HG03159 (cell line): ENCODE measurements at regions not wholly inside any gene's neighbourhood (a gene's known extent, or its start where the extent isn't known, plus 50 kb on each side); places are given as distances from the start of the nearest gene placed in this dataset.

Experiments
- ATAC-seq: cut with Tn5 transposase; IDR thresholded peaks from one replicate; pipeline ENCODE4 v1.9.1; 2021; ENCODE audit warnings: mild to moderate bottlenecking, moderate library complexity; ENCODE audit not compliant: unreplicated experiment

DNA sequence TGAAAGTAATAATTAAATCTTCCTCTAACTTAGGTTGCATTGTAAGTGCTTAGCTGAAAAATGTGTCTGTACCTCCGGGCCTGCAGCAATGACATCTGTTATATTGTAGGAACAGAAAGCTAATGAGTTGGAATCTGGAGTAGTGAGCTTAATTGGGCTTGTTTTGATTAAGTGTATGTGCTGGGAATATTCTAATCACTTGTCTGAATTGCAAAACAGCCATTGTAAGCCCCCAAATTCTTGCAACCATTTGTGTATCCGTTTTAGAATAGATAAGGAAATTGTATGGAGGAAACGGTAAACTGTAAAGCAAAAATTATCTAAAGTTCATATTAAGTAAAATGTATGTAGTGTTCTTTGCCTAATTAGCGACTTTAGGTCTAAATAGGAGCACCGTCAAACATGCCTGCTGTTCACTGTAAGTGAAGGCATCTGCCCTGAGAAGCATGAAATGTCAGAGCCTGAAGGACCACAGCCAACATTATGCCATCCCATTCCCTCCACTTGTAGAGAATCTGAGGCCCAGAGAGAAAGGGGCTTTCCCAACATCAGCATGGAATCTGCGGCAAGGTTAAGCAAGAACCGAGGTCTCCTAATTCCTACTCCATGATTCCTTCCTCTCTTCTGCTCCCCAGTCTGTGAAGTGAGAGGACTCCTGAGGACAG, 466.4 kb downstream of the TDRD15 start:
- ATAC-seq = no peak

DNA sequence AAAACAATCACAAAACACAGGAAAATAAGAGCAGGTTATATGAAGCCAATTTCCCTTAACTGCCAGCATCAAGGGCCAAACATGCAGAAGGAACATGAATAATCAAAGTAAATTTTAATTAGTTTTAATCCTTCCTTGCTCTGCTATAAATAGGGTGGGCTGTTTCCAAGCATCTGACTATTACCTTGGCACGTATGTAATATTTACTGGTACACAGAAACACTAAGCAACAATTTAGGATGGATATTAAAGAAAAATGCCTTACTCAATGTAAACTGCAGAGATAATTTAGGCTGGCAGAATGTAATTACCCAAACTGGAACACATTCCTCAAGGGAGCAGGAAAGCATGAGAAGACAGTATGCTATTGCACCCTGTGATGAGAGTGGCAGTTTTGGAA, 468.2 kb downstream of the TDRD15 start:
- ATAC-seq = no peak

DNA sequence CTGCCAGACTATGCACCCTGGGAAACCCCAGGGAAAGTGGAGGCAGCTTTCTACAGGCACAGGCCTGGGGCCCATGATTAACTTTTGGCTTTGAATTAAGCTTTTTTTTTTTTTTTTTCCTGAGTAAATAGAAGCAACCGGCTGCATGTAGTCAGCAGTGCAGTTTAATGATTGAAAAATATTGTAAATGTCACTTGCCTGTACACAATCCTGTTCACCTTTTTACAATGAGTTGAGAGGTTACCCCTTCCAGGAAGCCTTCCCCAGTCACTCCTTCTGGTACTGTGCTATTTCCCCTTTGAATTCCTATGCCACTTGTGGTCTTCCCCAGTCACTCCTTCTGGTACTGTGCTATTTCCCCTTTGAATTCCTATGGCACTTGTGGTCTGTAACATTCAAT, 475.6 kb downstream of the TDRD15 start:
- no peak for ATAC-seq

DNA sequence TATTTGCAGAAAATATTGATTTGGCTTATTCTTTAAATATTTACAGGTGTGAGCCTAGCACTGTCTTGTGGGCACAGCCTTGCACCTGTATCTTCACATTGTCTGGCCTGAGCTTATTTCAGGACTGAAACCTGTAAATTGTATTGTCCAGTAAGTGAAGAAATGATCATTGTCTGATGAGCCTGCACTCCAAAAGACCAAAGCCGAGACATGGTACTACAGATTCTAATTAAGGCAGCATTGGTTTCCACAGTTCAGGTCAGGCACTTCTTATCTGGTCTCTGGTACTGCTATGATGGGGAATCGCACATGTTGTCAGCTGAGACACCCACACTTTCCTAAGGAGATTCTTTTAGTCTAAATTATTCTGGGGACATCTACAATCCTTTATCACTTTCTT, 479.0 kb downstream of the TDRD15 start:
- ATAC-seq = no peak

DNA sequence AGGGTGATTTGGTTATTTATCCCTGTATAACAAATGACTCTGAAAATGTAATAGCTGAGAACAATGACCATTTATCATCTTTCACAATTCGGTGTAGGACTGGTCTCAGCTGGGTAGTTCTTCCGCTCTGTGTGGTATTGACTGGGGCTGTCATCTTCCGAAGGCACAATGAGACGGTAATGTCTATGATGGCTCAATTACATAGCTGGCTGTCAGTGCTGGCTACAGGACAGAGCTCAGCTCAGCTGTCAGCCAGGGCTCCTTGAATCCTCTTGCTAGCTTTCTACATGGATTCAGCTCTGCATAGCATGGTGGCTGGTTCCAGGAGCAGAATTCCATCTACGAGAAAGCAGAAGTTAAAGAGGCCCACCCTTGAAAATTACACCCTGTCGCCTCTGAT, 483.8 kb downstream of the TDRD15 start:
- no peak for ATAC-seq

DNA sequence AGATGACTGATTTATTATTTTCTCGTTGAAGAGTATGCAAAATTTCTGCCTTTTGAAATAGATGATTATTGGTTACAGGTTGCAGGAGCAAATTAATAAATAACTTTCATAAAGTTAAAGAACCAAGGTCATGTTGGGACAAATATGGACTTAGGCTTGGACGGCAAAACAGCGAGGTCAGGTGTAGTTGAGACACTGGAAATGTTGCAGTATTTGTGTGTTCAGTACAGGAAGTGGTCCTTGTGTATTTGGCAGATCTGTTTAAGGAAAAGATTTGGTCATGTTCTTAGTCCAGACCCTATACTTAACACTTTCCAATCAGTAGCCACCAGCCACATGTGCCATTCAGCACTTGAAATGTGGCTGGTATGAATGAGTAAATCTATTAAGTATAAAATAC, 486.5 kb downstream of the TDRD15 start:
- ATAC-seq = no peak

DNA sequence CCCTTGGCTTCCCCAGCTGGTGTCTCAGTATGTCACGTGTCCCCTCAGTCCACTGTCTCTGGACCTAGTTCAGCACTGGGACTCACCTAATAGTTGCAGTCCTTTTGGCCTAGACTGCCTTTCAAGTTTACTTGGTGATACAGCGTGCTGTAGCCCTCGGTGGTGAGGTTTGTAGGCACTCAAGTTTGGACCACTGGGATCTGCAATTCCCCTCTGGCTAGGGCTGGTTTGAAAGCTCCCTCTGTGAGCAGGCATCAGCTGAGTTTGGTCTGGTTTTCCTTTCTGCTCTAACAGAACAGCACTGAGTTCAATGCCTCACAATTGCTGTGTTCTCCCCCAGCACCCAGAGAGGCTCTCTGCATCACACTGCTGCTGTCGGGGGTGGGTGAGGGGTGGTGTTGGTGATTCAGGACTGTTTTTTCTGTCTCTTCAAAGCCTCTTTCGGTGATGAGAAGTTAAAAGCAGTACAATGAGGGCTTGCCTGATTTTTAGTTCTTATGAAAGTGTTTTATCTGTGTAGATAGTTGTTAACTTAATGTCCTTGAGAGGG, 494.2 kb downstream of the TDRD15 start:
- no peak for ATAC-seq

DNA sequence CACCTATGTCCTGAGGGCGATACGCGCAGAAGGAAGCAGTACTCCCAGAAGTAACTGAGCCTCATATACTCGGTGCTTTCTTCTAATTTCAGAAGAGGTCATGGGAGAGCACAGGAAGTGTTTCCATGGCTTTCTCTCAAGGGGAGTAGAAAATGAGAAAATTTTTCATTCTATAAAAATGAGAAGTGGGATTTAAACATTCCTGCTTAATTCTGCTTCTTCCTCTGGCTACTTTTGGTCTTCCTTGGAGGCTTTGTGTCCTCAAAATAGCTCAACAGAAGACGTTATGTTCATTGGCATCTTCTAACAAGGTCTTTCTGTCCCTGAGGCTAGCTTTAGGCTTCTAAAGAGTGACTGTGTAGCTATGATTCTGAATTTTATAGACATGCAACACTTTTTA, 497.0 kb downstream of the TDRD15 start:
- ATAC-seq = no peak

DNA sequence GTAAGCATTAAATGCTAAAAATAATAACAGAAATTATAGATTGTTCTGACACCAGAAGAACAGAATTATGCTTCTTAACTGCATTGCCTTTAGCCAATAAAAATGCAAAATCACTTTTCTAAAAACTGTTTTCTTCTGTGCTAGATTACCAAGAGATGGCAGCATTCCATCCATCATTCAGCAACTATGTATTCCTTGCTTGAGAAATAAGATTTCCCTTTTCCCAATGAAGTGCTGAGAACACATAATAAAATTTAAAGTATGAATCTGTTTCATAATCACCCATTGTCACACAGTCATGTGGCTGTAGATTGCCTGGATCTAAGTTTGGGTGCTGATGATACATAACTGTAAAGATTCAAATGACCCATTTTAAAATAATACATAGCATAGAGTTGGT, 504.2 kb downstream of the TDRD15 start:
- ATAC-seq = no peak

DNA sequence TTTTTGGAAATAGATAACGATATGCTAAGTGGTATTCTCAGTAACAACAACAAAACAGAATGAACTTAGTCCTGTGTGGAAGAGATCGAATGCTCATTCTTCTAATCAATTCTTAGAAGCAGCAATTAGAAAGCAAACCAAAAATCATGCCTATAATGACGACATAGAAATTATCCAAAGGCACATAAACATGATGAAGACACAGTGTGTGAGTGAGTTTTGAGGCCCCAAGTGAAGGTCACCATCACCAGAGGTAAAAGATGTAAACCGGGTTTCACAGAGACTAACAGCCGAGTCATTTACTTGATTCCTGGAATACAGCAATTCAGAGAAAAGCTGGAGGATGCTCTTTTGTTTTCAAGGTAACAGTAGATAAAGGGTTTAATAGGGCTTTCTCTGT, 509.2 kb downstream of the TDRD15 start:
- no peak for ATAC-seq

DNA sequence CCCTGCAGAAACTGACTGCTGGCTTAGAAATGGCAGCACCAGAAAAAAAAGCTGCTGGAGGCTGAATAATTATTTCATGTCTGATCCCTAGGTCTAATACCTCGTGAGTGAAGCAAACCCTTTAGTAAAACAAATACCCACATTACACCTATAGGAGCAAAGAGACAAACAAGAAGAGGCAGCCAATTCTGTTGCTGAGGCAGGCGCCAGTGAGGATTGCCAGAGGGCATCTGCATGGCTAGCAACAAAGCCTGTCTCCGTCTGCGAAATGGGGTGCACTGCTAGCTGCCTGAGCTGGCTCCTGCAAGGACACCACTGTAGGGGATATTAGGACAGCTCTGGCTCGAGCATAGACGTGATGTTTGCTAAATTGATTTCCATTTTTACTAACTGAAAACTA, 509.7 kb downstream of the TDRD15 start:
- ATAC-seq = no peak

DNA sequence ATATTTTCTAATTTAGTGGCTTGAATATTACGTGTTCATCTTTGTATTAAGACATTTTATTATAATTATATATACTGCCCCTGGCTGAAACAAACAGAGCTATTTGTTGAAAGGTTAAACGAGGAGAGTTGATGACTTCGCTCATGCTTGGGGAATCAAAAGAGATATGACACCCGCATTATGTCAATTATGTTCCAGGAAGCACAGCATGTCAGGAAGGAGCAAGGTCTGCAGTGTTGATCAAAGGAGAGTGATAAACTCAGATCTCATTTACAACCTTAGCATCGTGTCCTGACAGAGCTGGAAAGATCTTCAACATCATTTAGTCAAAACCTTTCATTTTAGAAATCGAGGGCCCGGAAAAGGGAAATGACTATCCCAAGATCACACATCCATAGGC, 510.1 kb downstream of the TDRD15 start:
- ATAC-seq = no peak

DNA sequence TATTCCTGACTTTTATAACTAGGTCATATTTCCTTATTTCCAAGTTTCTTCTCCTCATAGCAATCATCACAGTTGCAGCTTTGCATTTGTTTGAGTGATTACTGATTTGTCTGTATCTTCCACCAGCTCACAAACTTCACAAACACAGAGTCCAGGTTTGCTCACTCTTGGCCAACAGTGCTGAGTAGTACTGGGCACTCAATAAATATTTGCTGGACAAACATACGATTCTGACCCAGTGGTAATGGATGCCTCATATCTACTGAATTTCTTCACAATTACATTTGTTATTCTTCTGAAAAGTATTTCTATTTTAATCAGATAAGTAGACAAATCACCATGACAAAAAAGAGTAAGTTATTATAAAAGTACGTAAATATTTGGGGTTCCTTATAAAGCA, 516.3 kb downstream of the TDRD15 start:
- ATAC-seq = no peak

DNA sequence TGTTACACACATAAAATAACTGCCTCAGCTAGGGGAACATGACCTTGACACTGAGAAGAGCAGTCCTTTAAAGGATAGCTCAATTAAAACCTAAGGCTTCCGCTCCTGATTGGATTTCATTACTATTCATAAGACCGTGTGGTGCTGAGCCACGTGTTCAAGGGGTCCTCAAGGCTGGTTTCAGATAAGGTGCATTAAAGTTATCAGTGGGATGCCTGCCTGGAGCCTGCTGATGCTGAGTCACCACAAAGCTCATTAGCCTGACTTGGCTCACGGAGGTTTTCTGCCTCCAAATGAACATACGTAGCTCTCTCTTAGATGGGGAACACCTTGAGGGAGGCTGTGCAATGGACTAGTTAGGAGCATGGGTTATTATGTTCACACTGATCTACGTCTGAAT, 518.9 kb downstream of the TDRD15 start:
- ATAC-seq = no peak

DNA sequence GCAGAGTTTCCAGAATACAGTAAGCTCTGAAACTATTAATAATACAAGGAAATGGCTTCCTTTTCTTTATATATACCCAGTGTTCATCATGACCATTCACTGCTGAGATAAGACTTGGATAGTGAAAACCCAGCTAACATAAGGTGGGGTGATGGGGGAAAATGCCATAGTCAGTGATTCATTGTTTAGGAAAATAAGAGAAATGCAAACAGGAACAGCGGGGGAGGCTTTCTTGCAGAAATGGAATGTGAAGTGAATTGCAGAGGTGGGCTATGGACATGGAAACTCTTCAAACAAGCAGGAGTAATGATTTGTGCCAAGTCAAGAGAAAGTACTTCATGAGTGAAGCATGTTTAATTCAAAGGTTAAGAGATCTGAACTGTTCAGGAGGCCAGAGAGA, 519.4 kb downstream of the TDRD15 start:
- ATAC-seq = no peak

DNA sequence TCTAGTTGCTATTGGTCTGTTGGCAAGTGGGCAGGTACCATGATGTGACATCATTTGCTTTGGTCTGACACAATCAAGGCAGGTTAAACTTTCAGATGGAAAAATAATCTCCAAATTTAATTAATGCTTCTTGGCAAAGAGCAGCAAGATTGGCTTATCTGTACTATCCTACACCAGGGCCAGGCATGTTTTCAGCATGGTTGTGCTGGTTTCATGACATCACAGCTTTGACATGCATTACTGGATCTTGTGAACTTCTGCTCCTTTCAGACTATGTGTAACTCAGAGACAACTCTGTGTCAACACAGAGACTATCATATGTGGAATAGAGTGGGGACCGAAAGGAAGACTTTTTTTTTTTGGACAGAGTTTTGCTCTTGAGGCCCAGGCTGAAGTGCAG, 520.5 kb downstream of the TDRD15 start:
- no peak for ATAC-seq

DNA sequence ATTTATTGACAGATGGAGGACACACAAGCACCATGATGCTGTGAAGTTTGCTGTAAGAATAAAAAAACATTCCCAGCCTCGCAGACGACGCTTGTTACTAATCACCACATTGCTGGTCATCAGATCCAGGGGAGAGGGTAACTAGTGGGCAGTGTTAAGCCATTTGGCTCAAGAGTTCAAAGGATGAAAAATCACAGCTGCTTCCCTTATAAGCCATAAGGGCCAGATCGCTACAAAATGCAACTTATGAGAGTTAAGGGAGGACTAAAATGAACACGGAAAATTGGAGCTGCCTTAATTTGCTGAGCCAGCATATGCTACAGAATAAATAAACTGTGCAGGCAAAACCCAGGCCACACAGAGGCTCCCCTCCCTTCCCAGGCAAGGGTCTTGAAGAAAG, 522.6 kb downstream of the TDRD15 start:
- ATAC-seq = no peak

DNA sequence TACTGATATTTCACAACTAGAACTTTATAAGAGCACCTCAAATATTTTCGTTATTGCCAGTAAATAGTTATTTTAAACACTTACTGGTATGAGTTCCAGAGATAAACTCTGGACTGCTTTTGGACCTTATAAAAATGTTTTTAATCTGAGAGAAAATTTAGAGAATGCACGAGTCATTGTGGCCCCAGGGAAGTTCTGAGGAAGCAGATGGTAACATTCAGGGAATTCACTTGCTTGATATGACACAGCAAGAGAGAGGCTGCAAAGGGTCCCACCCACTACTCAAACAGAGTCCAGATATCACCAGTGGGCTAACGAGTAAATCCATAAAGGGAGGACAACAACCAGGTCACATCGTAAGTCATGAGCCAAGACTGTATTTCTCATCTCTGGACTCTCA, 526.8 kb downstream of the TDRD15 start:
- ATAC-seq = no peak

DNA sequence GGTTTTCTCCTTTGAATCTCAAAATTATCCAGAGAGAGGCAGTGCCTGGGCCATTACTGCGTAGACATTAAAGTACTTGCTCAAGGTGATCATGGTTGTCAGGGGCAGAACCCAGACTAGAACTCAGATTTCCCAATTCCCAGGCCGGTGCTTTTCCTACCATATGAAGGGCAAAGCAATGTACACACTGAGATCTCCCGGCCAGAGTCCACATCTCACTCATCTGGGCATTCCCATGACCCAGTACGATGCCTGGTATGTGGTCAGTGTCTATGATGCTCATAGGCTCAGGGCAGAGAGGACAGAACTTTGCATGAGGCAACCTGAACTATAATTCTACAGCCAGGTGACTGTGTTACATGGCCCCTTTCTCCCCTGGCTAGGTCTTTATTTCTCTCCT, 531.4 kb downstream of the TDRD15 start:
- no peak for ATAC-seq

DNA sequence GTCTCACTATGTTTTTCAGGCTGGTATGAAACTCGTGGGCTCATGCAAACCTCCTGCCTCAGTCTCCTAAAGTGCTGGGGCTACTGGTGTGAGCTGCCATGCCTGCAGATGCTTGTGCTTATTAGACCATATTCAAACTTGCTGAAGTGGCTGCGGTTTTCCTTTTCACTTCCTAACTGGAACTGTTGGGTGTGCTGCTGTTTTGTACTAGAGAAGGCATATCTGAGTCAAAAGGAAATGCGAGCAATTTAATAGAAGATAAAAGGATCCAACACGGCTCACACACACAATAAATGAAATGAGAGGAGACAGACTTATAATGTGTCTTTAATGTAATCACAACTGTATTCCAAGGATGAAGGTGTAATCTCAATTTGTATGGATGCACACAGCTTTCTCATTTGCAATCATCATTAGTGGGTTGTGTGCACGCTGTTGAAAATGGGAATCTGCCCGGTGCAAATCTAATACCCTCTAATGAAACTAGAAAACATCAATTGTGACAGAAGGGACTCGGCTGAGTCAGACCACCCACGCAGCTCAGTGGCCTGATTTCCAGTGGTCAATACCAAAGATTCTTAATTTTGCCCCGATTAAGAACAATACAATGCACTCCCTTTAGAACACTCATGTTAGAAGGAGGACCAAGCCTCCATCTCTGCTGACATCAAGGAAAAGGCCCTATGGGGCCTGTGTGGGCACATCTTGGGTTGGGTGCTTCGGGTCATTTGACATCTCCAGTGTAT, 532.7 kb downstream of the TDRD15 start:
- no peak for ATAC-seq

DNA sequence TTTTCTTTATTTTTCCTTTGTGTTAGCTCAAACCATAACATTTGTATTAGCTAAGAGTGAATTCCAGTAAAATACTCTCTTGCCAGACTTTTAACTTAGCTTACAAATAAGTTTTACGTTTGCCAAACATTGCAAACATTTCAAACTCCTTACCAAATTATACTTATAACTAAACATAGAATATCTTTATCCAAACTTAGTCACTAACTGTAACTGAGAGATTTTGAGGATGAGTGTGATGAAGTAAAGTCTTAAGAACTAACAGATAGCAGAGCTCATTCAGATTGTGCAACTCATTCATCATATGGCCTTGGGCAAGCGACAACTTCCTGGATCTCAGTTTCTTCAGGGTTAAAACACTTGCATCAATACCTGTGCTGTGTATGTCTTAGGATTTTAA, 533.7 kb downstream of the TDRD15 start:
- ATAC-seq = no peak

DNA sequence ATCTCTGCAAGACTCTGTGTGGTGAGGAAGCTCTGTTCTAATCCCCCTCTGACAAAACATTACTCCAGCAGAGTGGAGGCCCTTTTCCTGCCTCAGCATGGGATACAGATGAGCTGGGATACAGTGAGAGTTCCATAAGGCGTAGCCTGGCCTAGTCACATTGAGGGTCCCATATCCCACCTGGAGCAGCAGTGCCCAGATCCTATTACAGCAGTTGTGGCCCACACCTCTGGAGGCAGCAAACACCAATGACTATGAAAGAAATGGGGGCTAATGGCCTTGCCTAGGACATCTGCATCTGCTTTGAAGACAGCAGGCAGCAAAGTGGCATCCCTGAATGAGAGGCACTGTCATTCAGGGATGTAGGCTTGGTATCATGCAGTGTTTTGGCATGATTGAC, 534.5 kb downstream of the TDRD15 start:
- ATAC-seq = no peak
